Suppressor macrophage treated with lipopolysaccharide for 1 hour (primary cell): ENCODE measurements at regions not wholly inside any gene's neighbourhood (a gene's known extent, or its start where the extent isn't known, plus 50 kb on each side); places are given as distances from the start of the nearest gene placed in this dataset.
A peak's percentile ranks its signal among the peaks of the same experiment; 100 is the strongest.
"Not testable (repeated sequence)": the region's sequence is repeated elsewhere in the genome, so short reads cannot be mapped to it uniquely, and the experiment has no call there.

Source experiments
- DNase-seq, 3 donors: peaks; one replicate each; pipeline ENCODE4 v3.0.0-alpha.2; 2020 to 2022

DNA sequence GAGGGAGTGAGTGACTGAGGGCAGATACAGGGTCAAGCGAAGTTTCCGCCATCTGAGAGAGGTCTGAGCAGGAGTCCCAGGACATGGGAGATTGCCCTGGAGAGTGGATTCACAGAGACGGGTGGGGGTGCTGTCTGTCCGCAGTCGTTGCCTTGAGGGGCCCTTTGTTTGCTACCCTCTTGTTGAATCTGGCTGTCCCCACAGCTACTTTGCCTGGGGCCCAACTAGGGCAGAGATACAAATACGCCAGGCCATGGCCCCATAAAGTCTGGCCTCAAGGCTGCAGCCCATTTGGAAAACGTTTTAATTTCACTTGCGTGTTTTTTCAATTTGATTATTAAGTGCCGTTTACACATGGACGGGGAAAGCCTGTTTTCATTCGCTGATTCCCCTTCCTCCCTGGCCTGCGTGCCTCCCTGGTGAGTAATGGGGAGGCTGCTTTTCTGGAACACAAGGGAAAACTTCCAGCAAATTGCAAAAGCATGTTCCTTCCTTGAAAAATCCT, 134.4 kb downstream of the SMIM20 start:
- DNase-seq = no peak

DNA sequence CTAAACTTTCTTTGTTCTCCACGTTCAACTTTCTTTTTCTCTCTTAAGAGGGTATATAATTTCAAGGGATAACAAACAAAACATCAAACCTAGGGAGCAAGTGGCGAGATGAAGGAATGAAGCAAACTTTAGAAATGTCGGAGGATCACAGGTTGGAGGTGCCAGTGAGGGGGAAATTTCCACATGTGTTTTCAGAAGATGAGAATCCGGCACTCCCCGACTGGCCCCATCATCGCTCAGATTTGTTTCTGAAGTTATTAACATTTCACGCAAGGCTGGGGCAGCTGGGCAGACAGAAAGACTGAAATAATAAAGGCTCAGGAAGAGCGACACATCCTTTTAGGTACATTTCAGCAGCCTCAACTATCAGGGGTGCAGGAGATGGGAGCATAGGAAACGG, 134.9 kb downstream of the SMIM20 start:
- no peak for DNase-seq

DNA sequence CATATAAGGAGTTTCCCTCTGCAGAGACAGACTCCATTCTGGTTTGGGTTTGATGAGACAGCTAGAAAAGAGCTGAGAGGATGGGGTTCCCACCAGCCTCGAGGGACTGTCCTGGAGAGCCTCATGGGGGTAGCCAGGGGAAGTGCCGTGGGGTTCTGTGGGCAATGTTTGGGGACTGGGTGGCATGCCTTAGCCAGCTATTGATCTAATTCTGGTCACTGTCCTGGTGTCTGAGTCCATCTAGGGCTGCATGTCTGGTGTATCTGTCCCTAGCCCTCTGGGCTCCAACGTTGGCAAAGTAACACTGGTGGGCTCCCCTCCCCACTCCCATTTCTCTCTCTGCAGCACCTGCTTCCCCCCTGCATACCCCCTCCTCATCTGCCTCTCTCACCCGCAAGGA, 135.4 kb downstream of the SMIM20 start:
- no peak for DNase-seq

DNA sequence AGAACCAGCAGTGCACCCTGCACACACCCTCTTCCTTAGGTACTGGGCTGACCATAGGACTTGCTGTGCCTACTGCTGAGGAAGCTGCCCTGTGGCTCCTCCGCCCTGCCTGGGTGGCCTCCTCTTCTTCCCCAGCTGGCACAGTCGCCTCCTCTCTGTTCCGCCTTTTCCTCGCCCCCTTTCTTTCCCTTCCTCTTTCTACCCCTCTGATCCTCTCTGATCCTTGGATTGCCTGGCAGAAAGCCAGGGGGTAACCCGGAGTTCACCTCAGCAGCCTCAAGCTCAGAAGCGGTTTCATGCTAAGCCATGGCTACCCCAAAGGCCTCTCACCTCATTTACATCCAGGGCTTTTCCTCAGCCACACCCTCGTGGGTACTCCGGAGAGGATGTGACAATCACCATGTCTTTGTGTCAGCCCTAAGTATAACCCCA, 136.2 kb downstream of the SMIM20 start:
- DNase-seq = peak; percentile 69 to 93 (median 84)

DNA sequence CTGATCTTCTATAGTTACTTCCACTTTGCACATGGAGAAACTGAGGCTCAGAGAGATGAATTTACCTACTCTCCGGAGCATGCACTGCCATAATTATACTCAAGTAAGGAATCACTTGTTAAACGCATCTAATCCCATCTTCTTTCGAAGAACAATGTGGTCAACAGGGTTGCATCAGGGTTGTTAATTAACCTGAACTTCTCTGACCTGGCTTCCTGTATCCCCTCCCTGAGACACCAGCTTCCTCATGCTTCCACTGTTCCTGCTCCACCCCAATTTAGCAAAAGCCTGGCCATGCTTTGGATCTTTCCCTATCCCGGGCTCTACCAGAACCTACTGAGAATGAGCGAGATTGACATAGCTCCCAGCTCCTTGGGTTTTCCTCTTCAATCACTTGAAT, 136.7 kb downstream of the SMIM20 start:
- no peak for DNase-seq

DNA sequence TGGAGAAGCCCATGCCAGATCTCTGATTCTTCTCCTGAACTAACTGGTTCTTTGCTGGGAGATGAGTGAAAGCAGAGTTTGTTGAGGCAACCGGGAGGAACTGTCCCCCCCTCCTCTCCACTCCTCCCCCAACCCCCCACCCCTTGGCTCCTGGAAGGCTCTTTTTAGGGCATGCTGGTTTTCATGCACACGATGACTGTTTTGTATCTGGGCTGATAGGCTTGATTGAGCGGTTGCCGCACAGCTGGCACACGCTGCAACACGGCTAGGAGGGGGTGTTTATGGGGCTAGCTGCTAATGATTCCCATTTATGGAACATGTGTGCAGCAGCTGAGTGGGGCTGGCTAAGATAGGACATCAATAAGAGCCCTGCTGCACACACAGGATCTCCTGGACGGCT, 137.2 kb downstream of the SMIM20 start:
- DNase-seq = no peak

DNA sequence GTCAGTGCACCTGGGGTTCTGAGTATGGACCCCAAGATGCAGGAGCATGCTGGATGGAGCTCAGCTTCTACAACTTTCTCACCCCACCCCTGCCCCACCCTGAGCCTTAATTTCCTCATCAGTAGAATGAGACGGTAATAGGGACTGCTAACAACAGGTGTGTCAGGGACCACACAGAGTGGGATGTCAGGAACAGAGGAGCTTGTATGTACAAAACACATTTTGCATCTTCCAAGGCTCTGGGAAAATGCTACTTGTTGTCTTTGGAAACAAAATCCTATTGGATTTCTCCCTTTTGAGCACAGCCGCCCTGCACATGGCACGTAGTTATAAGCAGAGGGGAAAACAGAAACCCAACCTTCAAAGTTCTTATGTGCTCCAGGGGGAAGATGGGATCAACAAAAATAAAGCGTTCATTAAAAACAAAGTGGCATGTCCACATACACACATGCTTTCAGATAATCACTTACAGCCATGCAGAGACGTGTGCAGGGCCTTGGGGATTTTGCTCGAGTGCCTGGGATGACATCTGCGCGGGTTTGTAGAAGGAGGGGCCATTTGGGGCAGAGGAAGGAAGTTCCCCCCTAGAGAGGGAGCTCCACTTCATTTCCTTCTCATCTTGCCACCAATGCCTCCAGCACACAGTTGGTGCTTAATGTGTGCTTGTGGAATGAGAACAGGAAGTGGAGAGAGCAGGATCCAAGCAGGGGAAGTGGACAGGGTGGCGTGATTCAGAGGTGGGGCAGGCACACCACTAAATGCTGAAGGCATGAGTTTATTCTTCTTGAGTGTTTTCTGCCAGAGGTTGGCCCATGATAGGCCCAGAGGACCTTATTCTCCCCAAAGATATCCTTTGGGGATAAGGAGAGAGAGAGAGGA, 138.9 kb downstream of the SMIM20 start:
- DNase-seq = peak; percentile 23 to 32 (median 26)

DNA sequence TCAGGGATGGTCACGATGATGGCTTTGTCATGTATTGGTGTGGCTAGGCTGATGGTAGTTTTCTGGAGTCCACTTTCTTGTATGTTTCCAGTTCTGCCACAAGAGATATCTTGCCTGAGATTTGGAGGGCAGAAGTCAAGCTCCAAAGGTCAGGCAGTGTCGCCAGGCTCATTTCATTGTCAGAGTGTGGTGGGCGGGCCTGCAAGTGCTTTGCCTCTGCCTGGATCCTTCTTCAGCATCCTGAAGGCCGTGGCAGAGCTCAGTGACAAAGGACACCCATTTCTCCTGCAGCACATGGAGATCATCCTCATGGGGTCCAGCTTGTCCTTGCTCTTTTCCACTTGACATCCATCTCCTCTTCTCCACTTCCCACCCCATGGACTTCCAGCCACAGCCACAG, 139.7 kb downstream of the SMIM20 start:
- DNase-seq = peak in 2 of 3 donors; percentile 20 to 27

DNA sequence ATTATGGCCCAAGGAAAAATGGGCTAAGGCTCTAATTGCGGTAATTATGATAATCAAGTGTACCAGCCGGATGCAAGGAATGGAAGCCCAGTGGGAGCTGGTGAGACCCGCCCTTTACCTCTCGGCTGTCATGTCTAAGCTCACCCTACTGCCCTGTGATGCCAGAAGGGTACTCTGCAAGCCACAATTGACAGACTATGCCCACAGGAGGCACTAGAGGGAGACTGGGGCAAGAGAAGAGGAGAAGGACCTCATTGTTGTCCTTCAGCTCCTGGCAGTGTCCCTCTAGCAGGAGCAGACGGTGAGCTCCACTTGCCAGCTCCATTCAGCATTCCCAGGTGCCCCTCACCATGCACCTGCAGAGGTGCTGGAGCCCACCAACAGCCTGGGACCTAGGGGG, 141.8 kb downstream of the SMIM20 start:
- peak in 1 of 3 donors; percentile 21 for DNase-seq

DNA sequence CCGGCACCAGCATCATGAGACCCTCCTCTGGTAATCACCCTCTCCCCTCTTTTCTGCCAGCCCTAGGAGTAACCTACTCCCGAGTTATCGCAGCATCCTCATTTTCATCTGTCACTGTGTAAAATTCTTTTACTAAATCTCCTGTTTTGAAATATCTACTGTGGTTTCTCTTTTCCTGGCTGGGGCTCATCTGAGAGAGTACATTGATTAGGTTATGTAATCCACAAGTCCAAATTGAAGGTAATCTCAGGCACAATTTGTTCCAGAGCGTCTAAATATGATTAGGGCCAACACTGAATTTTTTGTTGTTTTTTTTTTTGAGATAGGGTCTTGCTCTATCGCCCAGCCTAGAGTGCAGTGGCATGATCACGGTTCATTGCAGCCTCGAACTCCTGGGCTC, 142.4 kb downstream of the SMIM20 start:
- DNase-seq = no peak

DNA sequence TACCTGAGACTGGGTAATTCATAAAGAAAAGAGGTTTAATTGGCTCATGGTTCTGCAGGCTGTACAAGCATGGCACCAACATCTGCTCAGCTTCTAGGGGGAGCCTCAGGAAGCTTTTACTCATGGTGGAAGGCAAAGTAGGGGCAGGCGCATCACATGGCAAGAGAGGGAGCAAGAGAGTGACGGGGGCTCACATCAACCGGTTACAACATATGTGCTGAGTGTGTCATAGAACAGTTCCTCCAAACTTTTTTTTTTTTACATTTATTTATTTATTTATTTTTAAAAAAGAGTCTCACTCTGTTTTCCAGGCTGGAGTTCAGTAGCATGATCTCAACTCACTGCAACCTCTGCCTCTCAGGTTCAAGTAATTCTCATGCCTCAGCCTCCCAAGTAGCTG, 143.8 kb downstream of the SMIM20 start:
- peak; percentile 47 to 64 (median 54) for DNase-seq

DNA sequence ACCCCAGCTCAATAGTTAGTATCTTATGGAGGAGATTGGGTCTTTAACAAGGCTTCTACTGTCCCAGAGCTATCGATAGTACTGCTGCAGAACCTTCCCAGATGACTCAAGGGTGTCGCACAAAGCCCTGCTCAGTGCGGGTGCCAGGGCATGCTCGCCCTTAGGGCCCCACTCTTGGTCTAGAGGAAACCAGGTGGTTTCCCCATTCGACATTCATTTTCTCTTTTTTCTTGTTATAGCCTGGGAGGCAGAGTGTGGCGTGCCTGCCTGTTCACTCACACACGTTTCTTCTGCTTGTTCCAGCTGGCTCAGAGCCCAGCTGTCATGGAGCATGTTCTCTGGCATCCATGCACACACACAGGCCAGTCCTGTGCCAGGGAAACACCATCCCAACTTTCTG, 144.5 kb downstream of the SMIM20 start:
- no peak for DNase-seq

DNA sequence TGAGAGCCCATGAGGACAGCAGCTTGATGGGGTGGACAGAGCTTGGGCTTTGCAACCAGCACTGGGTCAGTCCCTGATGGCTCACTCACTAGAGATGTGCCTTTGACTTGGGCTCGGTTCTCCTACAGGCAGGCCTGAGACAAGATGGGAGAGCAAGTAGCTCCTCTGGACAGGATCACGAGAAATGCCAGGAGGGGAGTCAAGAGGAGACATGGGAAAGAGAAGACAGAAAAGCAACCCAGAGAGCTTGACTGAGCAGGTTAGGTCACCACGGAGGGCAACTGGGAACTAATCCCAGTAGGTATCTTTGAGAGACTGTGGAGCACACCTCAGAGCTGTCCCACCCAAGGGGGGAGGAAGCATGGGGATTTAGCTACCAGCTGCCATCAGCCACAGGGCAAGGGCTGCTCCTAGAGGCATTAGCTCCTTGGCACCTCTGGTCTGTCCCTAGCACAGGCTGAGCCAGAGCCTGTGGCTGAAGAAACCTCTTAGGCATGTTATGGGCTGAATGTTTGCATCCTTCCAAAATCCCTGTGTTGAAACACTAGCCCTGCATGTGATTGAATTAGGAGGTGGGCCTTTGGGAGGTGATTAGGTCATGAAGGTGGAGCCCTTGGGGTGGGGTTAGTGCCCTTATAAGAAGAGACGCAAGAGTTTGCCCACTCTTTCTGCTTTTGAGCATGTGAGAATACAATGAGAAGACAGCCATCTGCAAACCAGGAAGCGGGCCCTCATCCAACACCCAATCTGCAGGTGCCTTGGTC, 145.6 kb downstream of the SMIM20 start:
- DNase-seq = no peak

DNA sequence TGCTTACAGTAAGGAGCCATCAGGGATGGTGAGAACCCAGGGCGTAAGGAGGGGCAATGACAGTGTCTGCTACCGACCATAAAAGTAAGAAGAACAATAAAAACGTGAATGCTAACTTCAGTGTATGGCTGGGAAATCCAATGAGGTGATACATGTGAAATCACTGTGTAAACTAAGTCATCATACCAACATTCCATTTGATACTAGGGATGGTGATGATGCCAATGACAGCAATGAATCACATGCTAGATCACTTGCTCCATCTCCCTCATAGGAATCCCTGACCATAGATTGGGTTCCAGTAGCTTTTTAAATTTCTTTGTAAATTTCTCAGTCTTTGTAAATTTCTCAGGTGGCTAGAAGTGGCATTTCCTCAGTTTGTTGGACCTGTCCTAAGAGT, 146.3 kb downstream of the SMIM20 start:
- DNase-seq = no peak

DNA sequence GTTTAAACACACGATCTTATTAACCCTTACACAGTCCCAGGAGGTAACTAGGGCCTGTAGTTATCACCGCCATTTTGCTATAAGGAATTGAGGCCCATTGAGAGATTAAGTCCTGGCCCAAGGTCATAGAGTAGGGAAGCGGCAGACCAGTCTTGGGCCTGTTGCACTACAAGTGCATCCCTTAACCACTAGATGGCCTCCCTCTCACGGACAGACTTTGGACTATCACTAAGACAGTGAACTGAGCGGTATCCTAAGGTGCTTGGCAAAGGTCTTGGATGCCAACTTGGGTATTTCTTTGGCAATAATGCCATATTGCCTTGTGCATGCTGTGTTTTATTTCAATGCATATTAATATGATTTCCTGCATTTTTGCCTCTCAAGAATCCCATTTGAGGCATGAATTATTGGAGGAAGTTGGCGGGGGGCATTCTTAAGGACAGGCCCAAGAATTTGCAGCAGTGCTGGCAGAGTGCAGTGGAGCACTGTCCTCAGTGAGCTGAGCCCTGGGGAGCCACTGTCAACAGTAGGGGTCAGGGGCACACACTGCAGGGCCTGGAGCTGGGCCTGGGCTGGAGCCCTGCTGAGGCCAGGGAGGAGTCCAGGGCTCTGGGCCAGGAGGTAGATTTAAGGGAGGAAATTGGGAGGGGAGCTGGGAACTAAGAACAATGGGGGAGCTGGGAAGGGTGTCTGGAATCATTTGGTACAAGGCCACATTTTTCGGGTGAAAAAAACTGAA, 147.4 kb downstream of the SMIM20 start:
- DNase-seq = peak; percentile 68 to 74 (median 74)

DNA sequence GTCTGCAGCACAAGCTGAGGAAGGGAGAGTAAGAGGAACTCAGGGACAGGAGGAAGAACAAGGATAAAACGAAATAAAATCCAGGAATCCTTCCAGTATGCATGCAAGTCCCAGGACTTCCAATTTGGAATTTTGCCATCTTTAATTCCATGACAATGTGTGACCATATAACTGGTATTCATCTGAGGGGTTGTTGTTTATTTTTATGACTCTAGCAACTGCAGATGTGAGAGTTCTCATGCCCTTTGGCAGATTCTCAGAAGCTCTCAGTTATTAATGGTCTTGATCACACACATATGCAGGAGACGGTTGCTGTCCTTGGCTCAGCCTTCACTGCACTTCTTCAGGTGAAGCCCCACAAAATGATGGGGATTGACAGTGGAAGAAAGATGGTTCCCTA, 148.2 kb downstream of the SMIM20 start:
- DNase-seq = no peak

DNA sequence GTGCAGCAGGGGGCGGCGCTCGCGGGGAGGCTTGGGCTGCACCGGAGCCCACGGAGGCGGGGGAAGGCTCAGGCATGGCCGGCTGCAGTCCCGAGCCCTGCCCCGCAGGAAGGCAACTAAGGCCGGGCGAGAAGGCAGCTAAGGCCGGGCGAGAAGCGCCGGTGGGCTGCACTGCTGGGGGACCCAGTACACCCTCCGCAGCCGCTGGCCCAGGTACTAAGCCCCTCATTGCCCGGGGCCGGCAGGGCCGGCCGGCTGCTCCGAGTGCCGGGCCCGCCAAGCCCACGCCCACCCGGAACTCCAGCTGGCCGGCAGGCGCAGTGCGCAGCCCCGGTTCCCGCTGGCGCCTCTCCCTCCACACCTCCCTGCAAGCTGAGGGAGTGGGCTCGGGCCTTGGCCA, 150.0 kb downstream of the SMIM20 start:
- not testable (repeated sequence) for DNase-seq

DNA sequence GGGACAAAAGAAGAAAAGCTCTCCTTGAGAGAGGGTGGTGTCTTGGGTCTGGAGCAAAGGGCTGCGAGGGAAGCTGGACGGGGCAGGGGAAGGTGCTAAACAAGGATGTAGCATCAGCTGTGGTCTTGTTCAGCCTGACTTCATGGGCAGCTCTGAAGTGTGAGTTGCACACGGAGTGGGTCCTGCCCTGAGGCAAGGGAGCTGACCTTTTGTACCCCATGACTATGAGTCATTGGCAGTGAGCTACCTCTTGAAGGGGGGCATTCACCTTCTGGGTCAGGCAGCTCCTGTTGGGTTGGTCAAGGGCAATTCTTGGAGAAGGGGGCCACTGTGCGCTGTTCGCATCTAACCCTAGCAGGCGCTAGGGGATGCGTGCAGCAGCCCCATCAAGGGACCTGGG, 151.8 kb downstream of the SMIM20 start:
- DNase-seq = no peak

DNA sequence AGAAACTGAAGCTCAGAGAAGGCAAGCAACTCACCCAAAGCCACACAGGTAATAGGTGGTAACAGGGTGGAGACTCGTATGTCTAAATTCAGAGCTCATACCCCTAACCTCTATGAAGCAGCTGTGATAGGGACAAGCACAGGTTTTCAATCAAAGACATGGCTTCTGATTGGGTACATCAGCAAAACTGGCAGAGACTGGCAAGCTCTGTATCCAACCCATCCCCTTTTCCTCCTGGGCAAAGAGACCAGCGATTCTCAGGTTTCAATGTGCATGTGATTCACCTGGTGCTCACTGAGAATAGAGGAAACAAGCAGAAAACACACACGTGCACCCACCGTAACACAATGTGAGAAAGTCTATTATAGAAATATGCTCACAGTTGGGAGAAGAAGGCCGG, 153.0 kb downstream of the SMIM20 start:
- DNase-seq = no peak

DNA sequence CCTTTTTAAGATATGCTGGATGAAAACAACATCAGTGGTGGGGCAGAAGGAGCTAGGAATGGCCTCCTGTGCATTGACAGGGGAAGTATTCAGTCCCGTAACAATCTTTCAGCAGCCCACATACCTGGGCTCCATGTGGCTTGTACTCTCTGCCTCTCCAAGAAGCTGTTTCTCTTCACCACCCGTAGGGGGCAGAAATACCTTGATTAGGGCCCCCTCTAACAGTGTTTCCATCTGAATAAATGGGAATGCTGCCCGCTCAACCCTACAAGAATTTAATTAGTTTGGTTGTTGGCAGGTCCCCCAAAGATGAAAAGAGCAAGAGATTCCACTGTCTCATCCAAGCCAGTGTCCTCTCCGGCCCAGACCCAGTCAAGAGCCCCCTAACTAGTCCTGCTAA, 155.2 kb downstream of the SMIM20 start:
- peak; percentile 29 to 42 (median 32) for DNase-seq

DNA sequence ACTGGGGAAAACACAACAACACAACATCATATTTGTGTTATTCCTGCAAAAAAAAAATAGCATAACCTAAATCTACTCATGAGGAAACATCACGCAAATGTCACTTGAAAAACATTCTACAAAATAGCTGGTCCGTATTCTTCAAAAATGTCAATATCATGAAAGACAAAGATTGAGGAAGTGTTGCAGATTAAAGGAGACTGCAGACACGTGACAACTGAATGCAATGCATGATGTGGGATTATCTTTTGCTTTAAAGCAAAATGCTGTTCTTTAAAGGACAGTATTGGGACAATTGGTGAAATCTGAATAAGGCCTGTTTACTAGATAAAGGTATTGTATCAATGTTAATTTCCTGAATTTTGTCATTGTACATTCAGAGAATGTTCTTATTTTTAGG, 157.7 kb downstream of the SMIM20 start:
- DNase-seq = peak in 2 of 3 donors; percentile 28 to 31

DNA sequence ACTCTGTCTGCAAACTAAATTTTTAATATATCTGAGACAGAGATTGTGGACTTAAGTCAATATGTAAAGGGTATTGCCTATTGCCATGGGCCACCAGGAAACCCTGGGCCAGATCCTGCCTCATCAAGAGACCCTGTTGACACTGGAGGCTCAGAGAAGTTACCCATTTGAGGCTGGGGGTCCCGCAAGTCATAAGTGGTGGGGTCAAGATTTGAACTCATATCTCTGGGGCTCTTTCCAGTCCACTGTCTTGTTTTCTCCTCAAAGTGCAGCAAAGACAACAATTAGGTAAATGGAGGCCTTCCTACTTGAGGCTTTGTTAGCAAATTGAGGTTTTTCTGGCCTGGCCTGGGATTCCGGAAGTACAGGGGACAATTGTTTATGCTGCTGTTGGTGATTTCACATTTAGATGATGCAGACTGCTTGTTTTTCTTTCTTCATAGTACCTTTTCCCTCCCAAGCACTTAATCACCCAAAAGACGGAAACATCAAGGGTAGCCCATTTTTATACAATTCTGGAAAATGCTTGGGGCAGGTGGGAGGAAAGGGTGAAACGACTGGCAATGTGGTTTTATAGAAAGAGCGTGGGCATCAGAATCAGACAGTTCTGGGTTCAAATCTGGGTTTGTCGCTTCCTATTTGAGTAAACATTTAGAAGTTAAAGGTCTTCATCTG, 160.0 kb downstream of the SMIM20 start:
- DNase-seq = peak; percentile 38 to 62 (median 54)
